Stimulated activated naive CD8-positive, alpha-beta T cell treated with anti-CD3 and anti-CD28 coated beads, Interleukin-15, amount 100 ng/mL, for 72 hours (primary cell): ENCODE measurements at regions not wholly inside any gene's neighbourhood (a gene's known extent, or its start where the extent isn't known, plus 50 kb on each side); places are given as distances from the start of the nearest gene placed in this dataset.

Experiments
- ATAC-seq: fragments of 150-1000 bp; cut with Tn5 transposase; 2 replicates; pipeline ENCODE4 v1.10.0; 2021; ENCODE audit warnings: mild to moderate bottlenecking, moderate library complexity
- DNase-seq, 2 donors: peaks; one replicate each; pipeline ENCODE4 v3.0.0; 2021 to 2022
- H3K27ac Mint-ChIP-seq, 2 donors: one replicate each; pipeline ENCODE4 v1.8.0; 2022; ENCODE audit warnings: mild to moderate bottlenecking in 2 of 2, mixed read lengths in 2 of 2, moderate library complexity in 2 of 2
- H3K27me3 Mint-ChIP-seq: one replicate; pipeline ENCODE4 v1.8.0; 2022; ENCODE audit warnings: mixed read lengths
- H3K4me1 Mint-ChIP-seq: one replicate; pipeline ENCODE4 v1.8.0; 2022; ENCODE audit warnings: mild to moderate bottlenecking, mixed read lengths
- H3K4me3 Mint-ChIP-seq, 2 donors: one replicate each; pipeline ENCODE4 v1.8.0; 2022; ENCODE audit warnings: mild to moderate bottlenecking in 2 of 2, mixed read lengths in 2 of 2, moderate library complexity in 1 of 2
- H3K9me3 Mint-ChIP-seq, 2 donors: one replicate each; pipeline ENCODE4 v1.8.0; 2022; ENCODE audit warnings: mixed read lengths in 2 of 2

DNA sequence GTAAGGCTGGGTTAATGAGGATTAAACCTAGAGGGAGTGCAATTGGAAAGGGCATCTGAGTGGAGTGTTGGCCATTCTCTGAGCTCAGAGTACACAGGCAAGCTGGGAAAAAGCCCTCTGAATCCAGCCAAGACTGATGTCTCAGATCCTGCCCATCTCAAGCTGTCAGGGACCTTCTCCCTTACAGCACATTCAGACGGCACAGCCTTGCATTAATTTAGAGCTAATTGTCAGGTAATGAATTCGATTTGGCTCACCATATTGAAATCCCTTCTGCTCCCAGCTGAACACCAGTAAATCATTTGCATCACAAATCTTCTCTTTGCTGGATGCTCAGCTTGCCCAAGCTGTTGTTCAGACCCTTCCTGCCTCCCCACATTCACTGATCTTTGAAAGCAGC is 399.3 kb upstream of the PODXL start:
- Mint-ChIP-seq H3K9me3 (peaks cover 6 to 7% of the 10 kb centered on the region in 2 donors), H3K27ac (no peak overlapping the region), H3K4me1 (no peaks in the 10 kb centered on the region), H3K4me3 (no peak overlapping the region), H3K27me3 (peaks cover 28% of the 10 kb centered on the region)
- ATAC-seq (no peak), DNase-seq (no peak)

DNA sequence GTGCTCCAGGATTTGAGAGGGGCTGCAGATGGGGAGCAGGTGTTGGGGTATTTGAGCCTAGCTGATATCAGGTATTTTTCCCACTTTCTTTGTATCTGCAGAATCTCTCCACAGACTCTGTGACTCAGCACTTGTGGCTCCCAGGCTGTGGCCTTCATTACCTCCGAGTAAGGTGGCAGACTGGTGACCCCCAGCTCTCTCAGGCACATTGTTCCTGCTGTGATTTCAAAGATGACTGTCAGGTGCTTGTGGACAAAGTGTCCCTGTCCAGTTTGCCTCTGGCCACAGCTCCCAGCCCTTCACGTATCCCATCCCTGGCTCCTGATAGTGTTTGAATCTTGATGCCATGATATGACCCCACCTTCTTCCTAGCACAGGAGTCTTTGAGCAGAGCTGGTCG is 396.8 kb upstream of the PODXL start:
- peaks cover 6 to 7% of the 10 kb centered on the region in 2 donors for H3K9me3 Mint-ChIP-seq
- H3K27ac Mint-ChIP-seq, result no peak overlapping the region
- H3K4me3 Mint-ChIP-seq, result no peak overlapping the region
- H3K27me3 Mint-ChIP-seq, result peaks cover 36% of the 10 kb centered on the region
- ATAC-seq (no peak), DNase-seq (no peak)
- H3K4me1 Mint-ChIP-seq, result no peaks in the 10 kb centered on the region

GRCh38 chr7:131952365-131952764 is 395.9 kb upstream of the PODXL start:
- peaks cover 44% of the 10 kb centered on the region for H3K27me3 Mint-ChIP-seq
- no peak overlapping the region for H3K4me3 Mint-ChIP-seq
- no peak overlapping the region for H3K27ac Mint-ChIP-seq
- H3K4me1 Mint-ChIP-seq, result no peaks in the 10 kb centered on the region
- no peak for ATAC-seq
- no peak for DNase-seq
- H3K9me3 Mint-ChIP-seq, result peaks cover 6 to 7% of the 10 kb centered on the region in 2 donors

DNA sequence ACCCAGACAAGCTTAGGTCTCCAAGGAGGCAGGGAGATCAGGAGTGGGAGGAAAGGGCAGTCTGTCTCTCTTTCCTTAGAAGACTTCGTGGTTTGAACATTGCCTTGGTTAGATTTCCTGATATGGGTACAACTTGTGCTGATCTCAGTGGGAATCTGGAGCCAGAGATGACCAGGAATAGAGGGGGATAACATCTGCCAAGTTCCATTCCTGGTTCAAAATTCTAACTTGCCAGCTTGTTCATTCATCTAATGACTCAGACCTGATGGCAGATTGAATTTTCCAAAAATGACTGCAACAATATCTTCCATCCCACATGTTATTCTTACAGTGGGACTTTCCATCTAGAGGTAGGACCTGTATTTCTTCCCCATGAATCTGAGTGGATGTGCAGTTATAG is 394.3 kb upstream of the PODXL start:
- DNase-seq, result no peak
- H3K27ac Mint-ChIP-seq, result no peak overlapping the region
- ATAC-seq, result no peak
- H3K27me3 Mint-ChIP-seq, result peaks cover 60% of the 10 kb centered on the region
- H3K4me3 Mint-ChIP-seq, result no peak overlapping the region
- peaks cover 5% of the 10 kb centered on the region for H3K4me1 Mint-ChIP-seq
- H3K9me3 Mint-ChIP-seq, result no peaks in the 10 kb centered on the region

- peaks cover 11% of the 10 kb centered on the region for H3K4me1 Mint-ChIP-seq
- H3K27ac Mint-ChIP-seq, result no peak overlapping the region
- ATAC-seq (no peak), DNase-seq (no peak)
- H3K9me3 Mint-ChIP-seq, result no peaks in the 10 kb centered on the region
- no peak overlapping the region for H3K4me3 Mint-ChIP-seq
- peaks cover 68% of the 10 kb centered on the region for H3K27me3 Mint-ChIP-seq
Measured at GRCh38 chr7:131949659-131950058, 393.2 kb upstream of the PODXL start.

- Mint-ChIP-seq H3K27me3 (peaks cover 73% of the 10 kb centered on the region), H3K9me3 (no peaks in the 10 kb centered on the region), H3K27ac (no peak overlapping the region), H3K4me1 (peaks cover 11% of the 10 kb centered on the region), H3K4me3 (no peak overlapping the region)
- ATAC-seq (no peak), DNase-seq (no peak)
Measured at GRCh38 chr7:131948434-131949053, 392.1 kb upstream of the PODXL start.

DNA sequence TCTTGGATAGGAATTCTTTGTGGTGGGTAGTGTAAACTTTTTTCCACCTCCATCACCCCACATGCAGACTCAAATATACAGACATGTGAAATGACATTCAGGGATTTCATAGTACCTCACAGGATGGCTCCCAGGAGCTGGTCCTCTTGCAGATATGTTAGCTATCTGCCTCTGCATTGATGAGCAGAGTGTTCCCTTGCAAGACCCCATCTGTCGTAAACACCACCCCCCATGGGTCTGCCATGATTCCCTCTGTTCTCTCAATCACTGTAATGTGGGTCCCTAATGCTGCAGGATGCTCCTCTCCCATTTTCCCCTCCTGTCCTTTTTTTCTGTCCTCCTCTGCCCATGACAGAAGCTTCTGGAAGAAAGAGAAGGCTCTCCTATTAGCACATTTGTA is 391.2 kb upstream of the PODXL start:
- no peaks in the 10 kb centered on the region for H3K9me3 Mint-ChIP-seq
- ATAC-seq, result no peak
- H3K4me1 Mint-ChIP-seq, result peaks cover 11% of the 10 kb centered on the region
- H3K4me3 Mint-ChIP-seq, result no peak overlapping the region
- no peak for DNase-seq
- H3K27ac Mint-ChIP-seq, result peak overlapping the region in 1 of 2 donors; percentile 61
- peaks cover 72% of the 10 kb centered on the region for H3K27me3 Mint-ChIP-seq

GRCh38 chr7:131945957-131946544 is 389.6 kb upstream of the PODXL start:
- H3K4me3 Mint-ChIP-seq, result no peak overlapping the region
- no peaks in the 10 kb centered on the region for H3K9me3 Mint-ChIP-seq
- peaks cover 74% of the 10 kb centered on the region for H3K27me3 Mint-ChIP-seq
- ATAC-seq, result peak; percentile 4
- no peak for DNase-seq
- H3K27ac Mint-ChIP-seq, result peak overlapping the region in 1 of 2 donors; percentile 16
- H3K4me1 Mint-ChIP-seq, result peaks cover 11% of the 10 kb centered on the region

- H3K4me1 Mint-ChIP-seq, result peaks cover 11% of the 10 kb centered on the region
- peak; percentile 49 for ATAC-seq
- H3K9me3 Mint-ChIP-seq, result no peaks in the 10 kb centered on the region
- DNase-seq, result peak; percentile 31 to 33
- peaks cover 79% of the 10 kb centered on the region for H3K27me3 Mint-ChIP-seq
- H3K4me3 Mint-ChIP-seq, result no peak overlapping the region
- H3K27ac Mint-ChIP-seq, result no peak overlapping the region
Measured at GRCh38 chr7:131945313-131945911, 389.0 kb upstream of the PODXL start.

DNA sequence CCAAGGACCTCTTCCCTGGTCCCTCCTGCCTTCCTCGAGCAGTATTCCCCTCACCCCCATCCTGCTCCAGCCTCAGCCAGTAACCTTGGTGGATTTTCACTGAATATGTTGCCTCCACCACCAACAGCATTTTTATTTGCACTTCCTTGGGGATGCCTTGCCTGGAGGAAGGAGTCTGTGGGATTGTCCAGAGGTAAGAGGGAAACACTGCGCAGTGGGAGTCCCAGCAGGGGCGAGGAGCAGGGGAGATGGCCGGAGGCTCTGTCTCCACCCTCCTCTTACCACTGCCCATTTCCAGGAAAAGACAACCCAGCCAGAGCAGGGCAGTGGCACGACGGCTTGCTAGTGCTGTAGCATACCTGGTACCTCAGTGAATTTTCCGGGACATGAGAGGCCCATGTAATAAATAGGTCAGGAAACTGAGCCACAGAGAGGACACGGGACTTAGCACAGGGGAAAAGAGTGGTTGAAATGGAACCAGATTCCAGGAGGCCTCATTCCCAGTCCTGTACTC is 388.2 kb upstream of the PODXL start:
- H3K27me3 Mint-ChIP-seq, result peaks cover 80% of the 10 kb centered on the region
- peaks cover 11% of the 10 kb centered on the region for H3K4me1 Mint-ChIP-seq
- H3K9me3 Mint-ChIP-seq, result peaks cover 0 to 6% of the 10 kb centered on the region in 2 donors
- no peak for DNase-seq
- H3K4me3 Mint-ChIP-seq, result no peak overlapping the region
- no peak overlapping the region for H3K27ac Mint-ChIP-seq
- no peak for ATAC-seq

DNA sequence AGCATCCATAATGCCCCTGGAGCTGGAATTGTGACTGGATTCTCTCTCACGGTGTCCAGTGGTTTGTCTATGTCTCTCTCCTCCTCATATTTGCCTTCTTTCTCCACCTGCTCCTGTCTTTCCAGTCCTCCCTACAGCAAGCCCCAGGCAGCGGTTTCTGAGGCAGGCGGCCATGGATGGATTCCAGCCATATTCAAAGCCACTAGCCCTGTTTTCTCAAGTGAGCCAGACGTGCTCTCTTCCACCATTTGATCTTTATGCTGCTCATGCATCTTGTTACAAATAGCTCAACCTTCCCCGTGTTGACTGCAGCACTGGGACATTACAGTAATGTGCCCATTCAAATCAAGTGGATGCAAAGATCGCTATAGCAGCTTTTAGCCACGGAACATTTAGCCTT is 387.2 kb upstream of the PODXL start:
- no peak overlapping the region for H3K4me3 Mint-ChIP-seq

GRCh38 chr7:131943211-131943610 is 386.8 kb upstream of the PODXL start:
- H3K4me1 Mint-ChIP-seq, result peaks cover 11% of the 10 kb centered on the region
- ATAC-seq, result no peak
- H3K9me3 Mint-ChIP-seq, result peaks cover 0 to 6% of the 10 kb centered on the region in 2 donors
- H3K27me3 Mint-ChIP-seq, result peaks cover 73% of the 10 kb centered on the region
- H3K4me3 Mint-ChIP-seq, result no peak overlapping the region
- H3K27ac Mint-ChIP-seq, result no peak overlapping the region
- no peak for DNase-seq

More for the DNA sequence above, 387.2 kb upstream of the PODXL start:
- H3K27me3 Mint-ChIP-seq, result peaks cover 77% of the 10 kb centered on the region
- H3K4me1 Mint-ChIP-seq, result peaks cover 11% of the 10 kb centered on the region
- DNase-seq, result no peak
- H3K9me3 Mint-ChIP-seq, result peaks cover 0 to 6% of the 10 kb centered on the region in 2 donors
- no peak overlapping the region for H3K27ac Mint-ChIP-seq
- ATAC-seq, result no peak

DNA sequence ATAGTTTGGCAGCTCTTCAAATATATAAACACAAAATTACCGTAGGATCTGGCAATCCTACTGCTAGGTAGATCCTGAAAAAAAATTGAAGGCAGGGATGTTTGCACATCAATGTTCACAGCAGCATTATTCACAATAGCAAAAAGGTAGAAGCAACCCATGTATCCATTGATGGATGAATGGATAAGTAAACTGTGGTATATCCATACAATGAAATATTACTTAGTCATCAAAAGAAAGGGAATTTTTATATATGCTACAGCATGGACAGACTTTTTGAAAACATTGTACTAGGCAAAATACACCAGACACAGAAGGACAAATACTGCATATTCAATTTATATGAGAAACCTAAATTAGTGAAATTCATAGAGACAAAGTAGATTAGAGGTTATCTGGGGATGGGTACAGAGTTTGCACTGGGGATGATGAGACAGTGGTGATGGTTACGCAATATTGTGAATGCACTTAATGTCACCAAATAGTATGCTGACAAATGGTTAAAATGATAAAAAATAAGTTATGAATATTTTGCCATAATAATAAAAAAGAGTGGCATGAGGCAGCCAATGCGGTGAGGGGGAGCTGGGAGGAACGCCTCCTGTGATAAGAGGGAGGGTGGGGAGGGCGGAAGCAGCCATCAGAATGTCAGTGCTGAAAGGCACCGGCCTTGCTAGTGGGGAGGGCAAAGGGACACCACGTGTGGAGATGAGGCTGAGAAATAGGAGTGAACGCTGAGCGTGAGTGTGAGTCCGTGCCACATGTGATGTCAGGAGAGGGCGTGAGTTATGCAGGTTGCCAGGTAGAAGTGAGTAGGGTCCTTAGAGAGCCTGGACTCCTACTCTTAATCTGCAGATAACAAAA is 386.1 kb upstream of the PODXL start:
- Mint-ChIP-seq H3K9me3 (peaks cover 0 to 6% of the 10 kb centered on the region in 2 donors), H3K4me1 (peaks cover 11% of the 10 kb centered on the region), H3K4me3 (no peak overlapping the region), H3K27me3 (peaks cover 66% of the 10 kb centered on the region), H3K27ac (no peak overlapping the region)
- no peak for ATAC-seq
- DNase-seq, result no peak

GRCh38 chr7:131941291-131941690 is 384.9 kb upstream of the PODXL start:
- Mint-ChIP-seq H3K27me3 (peaks cover 54% of the 10 kb centered on the region), H3K9me3 (peaks cover 0 to 6% of the 10 kb centered on the region in 2 donors), H3K27ac (no peak overlapping the region), H3K4me3 (no peak overlapping the region), H3K4me1 (peaks cover 11% of the 10 kb centered on the region)
- DNase-seq, result no peak
- ATAC-seq, result no peak

DNA sequence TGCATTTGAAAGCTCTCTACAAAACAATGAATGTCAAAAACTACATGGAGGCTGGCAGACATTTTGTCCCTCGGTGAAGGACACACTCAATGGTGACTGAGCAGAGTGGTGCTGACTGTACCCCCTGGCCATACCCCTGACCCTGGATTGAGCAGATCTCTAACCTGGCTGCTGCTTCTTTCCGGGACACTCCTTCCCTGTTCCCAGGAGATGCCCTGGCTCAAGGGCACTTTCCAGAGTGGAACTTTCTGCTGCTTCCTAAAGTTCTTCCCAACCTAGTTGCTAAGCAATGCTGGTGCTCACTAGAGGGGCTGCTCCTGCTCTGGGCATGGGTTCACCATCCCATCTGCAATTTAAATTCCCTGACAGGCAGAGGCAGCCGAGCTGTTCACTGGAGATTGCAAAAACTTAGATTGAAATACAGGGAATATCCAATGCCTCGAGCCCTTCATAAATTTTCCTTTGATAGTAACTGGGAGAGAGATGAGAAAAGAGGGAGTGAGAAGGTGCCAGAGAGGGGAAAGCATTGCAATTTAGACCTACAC is 384.3 kb upstream of the PODXL start:
- Mint-ChIP-seq H3K9me3 (peaks cover 0 to 6% of the 10 kb centered on the region in 2 donors), H3K27ac (no peak overlapping the region), H3K4me1 (peaks cover 6% of the 10 kb centered on the region), H3K27me3 (peaks cover 49% of the 10 kb centered on the region), H3K4me3 (no peak overlapping the region)
- DNase-seq (no peak), ATAC-seq (no peak)
